GM18868 (cell line): ENCODE measurements at regions not wholly inside any gene's neighbourhood (a gene's known extent, or its start where the extent isn't known, plus 50 kb on each side); places are given as distances from the start of the nearest gene placed in this dataset.
"Not testable (repeated sequence)": the region's sequence is repeated elsewhere in the genome, so short reads cannot be mapped to it uniquely, and the experiment has no call there.

Experiments used
- ATAC-seq: cut with Tn5 transposase; IDR thresholded peaks from one replicate; pipeline ENCODE4 v1.9.1; 2021; ENCODE audit warnings: mild to moderate bottlenecking, moderate library complexity; ENCODE audit not compliant: unreplicated experiment

GRCh38 chr1:163570071-163570470 is 248.3 kb downstream of the NUF2 start:
- no peak for ATAC-seq

DNA sequence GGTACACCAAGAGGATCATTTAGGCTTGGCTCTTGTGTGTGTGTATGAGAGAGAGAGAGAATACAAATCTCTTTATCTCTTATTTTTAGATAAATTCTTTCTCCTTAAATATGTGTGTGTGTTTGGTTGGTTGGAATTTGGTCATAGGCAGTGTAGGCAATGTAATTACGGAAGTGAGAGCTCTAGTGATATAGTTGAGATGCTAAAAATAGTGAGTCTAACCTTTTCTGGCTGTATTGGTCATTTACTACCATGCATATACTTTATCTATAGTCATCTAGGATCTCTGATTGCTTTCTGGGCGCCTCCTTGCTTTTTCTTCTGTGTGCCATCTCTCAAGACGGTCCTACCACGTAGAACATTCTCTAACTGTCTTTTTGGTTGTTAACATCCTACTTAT is 250.2 kb downstream of the NUF2 start:
- no peak for ATAC-seq

DNA sequence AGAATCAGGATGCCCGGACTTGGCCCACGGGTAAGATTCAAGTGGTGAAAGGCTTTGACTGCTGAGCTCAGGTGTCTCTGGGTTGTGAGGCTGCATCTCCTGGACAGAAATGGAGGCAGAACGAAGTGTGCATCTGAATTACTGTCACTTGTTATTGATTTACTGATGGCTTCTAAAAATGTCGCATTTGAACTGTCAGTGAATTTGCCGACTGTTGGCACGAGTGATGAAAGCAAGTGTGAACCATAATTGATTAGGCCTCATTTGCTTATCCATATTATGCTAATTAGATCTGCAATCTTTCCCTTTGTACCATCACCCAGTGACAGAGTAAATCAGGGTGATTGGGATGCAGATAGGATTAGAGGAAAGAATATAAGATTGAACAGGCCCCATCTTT is 252.4 kb downstream of the NUF2 start:
- ATAC-seq: no peak

DNA sequence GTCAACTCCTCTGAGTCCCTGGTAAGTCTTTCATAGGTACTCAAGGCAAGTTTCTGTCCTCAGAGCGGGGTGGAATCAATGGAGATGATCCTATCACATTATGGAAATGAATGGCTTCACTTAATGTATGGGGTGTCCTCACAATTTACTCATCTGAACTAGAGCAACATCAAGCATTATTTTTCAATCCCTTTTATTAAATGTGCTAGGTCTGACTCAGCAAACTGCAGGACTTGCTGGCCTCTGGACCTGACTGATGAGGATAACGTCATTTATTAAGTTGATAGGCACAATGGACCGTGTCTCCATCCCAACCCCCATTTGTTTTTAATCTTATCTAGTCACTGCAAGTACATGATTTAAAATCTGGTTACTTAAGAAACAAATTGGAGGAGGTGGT is 259.2 kb downstream of the NUF2 start:
- ATAC-seq: no peak

GRCh38 chr1:163583661-163584181 is 262.0 kb downstream of the NUF2 start:
- ATAC-seq: no peak

GRCh38 chr1:163585796-163586195 is 264.0 kb downstream of the NUF2 start:
- no peak for ATAC-seq

DNA sequence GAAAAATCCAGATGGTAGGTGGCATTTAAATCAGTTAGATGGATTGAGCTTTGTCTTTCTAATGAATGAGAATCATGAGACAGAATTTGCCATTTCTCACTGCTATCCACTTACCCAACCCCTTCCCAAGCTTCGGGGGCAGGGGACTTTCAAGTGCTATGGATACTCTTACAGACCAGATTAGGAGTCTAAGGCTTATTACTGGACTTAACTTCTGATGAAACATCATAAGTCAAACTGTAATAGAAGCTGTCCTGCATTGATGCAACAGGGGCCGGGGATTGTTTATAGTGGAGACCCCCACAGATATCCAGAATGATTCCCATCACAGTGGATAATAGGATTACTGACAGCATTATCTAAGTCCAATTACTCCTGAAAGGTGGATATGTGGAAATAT is 267.0 kb downstream of the NUF2 start:
- ATAC-seq: no peak

- no peak for ATAC-seq
Measured at GRCh38 chr1:163589735-163590134, 268.0 kb downstream of the NUF2 start.

DNA sequence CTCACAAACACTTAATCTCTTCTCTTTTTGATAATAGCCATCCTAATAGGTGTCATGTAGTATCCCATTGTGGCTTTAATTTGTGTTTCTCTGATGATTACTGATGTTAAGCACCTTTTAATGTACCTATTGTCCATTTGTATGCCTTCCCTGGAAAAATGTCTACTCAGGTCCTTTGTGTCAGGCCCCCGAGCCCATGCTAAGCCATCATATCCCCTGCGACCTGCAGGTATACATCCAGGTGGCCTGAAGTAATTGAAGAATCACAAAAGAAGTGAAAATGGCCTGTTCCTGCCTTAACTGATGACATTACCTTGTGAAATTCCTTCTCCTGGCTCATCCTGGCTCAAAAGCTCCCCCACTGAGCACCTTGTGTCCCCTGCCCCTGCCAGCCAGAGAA is 269.4 kb downstream of the NUF2 start:
- ATAC-seq: not testable (repeated sequence)

- ATAC-seq: not testable (repeated sequence)
Measured at GRCh38 chr1:163592623-163593022, 270.9 kb downstream of the NUF2 start.

- not testable (repeated sequence) for ATAC-seq
Measured at GRCh38 chr1:163596106-163596505, 274.4 kb downstream of the NUF2 start.

GRCh38 chr1:163596541-163597258 is 274.9 kb downstream of the NUF2 start:
- no peak for ATAC-seq

DNA sequence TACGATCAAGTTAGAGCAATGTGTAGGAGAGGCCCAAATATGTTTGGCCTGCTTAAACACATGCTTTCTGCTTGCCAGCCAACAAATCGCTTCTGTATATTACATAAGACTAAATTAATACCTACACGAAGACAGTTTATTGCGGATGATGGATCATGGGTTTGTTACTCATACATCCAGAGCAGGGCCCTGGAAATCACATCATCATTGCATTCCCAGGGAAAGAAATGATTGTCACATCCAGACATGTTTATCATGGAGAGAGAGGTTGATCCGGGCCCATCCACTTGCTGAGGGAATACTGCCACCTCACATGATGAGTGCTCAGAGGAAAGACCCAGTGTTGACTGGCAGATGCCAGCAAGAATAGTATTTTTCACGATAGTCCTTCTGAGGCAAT is 282.6 kb downstream of the NUF2 start:
- ATAC-seq: no peak

GRCh38 chr1:163604896-163605295 is 283.1 kb downstream of the NUF2 start:
- no peak for ATAC-seq

DNA sequence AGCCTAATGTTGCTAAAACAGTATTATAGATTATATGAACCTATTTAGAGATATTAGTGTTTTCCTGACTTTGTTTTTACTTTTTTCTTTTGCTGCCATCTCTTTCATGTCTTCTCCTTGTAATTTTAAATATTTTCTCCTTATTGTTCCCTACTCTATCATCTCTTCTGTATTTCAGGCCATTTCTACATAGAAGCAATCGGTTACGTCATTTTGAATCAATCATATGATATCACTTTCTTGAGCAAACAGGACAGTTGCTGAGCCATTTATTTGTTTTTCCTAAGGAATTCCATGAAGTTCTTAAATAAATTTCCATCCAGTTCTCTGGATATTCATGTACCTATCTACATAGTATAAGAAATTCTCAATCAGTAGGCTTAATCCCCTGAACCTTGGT is 287.2 kb downstream of the NUF2 start:
- no peak for ATAC-seq

GRCh38 chr1:163609858-163610257 is 288.1 kb downstream of the NUF2 start:
- ATAC-seq: no peak

DNA sequence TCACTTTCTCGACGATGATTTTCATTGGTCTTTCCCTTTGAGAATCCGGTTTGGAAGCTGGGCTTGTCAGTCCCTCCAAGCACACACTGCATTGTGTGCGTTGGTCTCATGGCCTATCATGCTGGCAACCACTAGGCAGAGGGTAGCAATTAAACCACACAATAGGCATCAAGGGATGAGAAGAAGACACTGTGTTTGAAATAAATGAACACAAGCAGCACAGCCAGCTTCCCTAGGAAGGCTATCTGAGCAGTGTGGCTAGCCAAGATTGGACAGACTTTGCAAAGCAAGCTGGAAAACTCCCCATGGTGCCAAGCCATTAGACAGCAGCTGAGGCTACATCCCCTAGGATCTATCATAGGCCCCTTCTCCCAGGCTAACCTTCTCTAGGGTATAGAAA is 288.7 kb downstream of the NUF2 start:
- no peak for ATAC-seq

DNA sequence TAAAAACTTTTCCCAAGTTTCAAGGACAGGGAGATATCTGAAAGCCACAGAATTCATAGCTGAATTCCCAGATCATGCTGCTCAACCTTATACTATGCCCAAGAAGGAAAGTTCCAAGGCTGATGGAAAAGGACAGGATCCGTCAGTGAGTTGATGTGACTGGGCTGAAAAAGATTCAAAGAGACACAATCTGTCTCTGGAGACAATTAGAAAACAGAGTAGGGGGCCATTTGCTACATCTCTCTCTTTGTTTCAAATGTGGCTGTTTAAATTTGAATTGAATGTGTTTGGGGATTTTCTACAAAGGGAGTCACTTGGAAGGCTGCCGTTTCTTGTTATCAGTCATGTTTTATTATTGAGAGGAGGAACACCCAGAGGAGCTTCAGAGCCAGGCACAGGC is 292.6 kb downstream of the NUF2 start:
- ATAC-seq: no peak

GRCh38 chr1:163628034-163628773 is 306.4 kb downstream of the NUF2 start:
- ATAC-seq: no peak

GRCh38 chr1:163632269-163632668 is 310.5 kb downstream of the NUF2 start:
- no peak for ATAC-seq

DNA sequence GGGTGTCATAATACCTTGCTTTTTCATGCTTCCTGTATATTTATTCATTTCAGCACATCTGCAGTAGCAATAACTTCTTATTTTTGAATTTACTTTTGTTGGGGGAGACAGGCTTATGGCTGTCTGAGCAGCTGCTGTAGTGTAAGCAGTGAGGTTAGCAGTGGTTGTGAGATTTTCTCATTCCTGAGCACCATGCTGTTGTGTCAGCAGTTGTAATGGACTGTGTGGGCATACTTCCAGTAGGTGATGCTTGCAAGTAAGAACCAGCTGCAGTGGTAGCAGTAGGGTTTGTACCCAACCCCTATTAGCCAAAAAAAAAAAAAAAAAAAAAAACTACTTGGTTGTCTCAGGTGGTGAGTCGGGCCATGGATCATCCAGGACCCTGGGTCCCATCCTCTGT is 311.6 kb downstream of the NUF2 start:
- ATAC-seq: no peak

- ATAC-seq: not testable (repeated sequence)
Measured at GRCh38 chr1:163645676-163646075, 323.9 kb downstream of the NUF2 start.
